ENCODE measurements at regions not wholly inside any gene's neighbourhood (a gene's known extent, or its start where the extent isn't known, plus 50 kb on each side); places are given as distances from the start of the nearest gene placed in this dataset.

DNA sequence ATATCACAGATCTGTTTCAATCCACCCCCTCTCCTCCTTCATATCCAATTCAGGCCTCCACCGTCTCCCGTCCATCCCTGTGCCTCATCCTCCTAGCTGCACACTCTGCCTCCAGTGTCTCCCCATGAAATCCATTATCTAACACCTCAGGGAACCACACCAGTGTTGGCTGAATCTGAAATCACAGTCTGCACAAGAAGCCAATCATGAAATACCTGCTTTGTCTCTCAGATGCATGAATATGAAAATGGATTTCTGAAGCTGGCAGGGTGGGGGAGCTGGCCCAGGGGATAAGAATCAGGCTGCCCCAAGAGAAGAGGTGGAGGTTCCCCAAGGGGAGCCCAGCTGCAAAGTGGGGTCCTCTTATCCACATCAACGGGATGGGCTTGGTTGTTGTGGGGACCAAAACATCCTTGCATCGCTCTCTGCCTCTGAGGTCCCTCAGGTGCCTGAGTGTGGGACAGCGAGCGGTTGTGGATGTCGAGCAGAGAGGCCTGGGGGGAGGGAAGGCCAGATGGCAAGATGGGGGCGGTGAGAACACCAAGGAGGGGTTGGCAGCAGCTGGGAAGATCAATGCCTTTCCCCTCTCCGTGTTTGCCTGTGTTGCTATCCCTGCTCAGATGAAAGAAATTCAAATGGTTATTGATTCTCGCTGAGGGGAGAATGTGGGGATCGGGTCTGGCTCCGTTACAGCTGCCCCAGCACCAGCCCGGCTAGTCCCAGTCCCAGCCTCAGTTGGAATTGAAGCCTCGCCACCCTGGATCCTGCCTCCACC lies 237.3 kb upstream of the POU3F1 start:
- no peak overlapping the region for H2AFZ ChIP-seq (ENCODE audit: low read length)
- H3K27ac ChIP-seq (ENCODE audit: insufficient read depth, low read length), result no peak overlapping the region
- no peaks in the 10 kb centered on the region for H4K20me1 ChIP-seq (ENCODE audit: control insufficient read depth, extremely low read depth, insufficient read depth, low read length)
- no peak overlapping the region for H3K4me2 ChIP-seq (ENCODE audit: extremely low read depth, insufficient read depth, low read length)
- H3K9ac ChIP-seq (ENCODE audit: insufficient read depth, low read length), result no peak overlapping the region
- no peaks in the 10 kb centered on the region for H3K27me3 ChIP-seq (ENCODE audit: control insufficient read depth, insufficient read depth, low read length)
- H3K4me3 ChIP-seq (replicated peaks in 1 of 4; ENCODE audit: control extremely low read depth in 1 of 4, insufficient read depth in 1 of 4, low read depth in 3 of 4, low read length in 4 of 4), result no peak overlapping the region
- H3K9me3 ChIP-seq (ENCODE audit: control insufficient read depth, insufficient read depth, low read depth, low read length), result no peaks in the 10 kb centered on the region
- no peak for TF ChIP-seq CTCF (conservative IDR thresholded peaks at IDR 0.05 in 1 of 2, IDR thresholded peaks at IDR 0.05 in 1 of 2; ENCODE audit: low read depth in 1 of 2, low read length in 2 of 2)
- TF ChIP-seq EZH2 (IDR thresholded peaks at IDR 0.05; ENCODE audit: low read length, missing control alignments), result no peak
- no peaks in the 10 kb centered on the region for H3K36me3 ChIP-seq (ENCODE audit: control insufficient read depth, insufficient read depth, low read length)
- no peak for DNase-seq (ENCODE audit: low read depth in 2 of 2)
- no peaks in the 10 kb centered on the region for H3K4me1 ChIP-seq (ENCODE audit: control insufficient read depth, extremely low read depth, insufficient read depth, low read length)
- no peaks in the 10 kb centered on the region for H3K79me2 ChIP-seq (ENCODE audit: control insufficient read depth, insufficient read depth, low read length)

GRCh38 chr1:38279148-38279547 lies 232.6 kb upstream of the POU3F1 start:
- Histone ChIP-seq H3K4me3 (replicated peaks in 1 of 4; ENCODE audit: control extremely low read depth in 1 of 4, insufficient read depth in 1 of 4, low read depth in 3 of 4, low read length in 4 of 4) (no peak overlapping the region), H3K4me1 (ENCODE audit: control insufficient read depth, extremely low read depth, insufficient read depth, low read length) (no peaks in the 10 kb centered on the region), H3K9ac (ENCODE audit: insufficient read depth, low read length) (no peak overlapping the region), H3K36me3 (ENCODE audit: control insufficient read depth, insufficient read depth, low read length) (no peaks in the 10 kb centered on the region), H4K20me1 (ENCODE audit: control insufficient read depth, extremely low read depth, insufficient read depth, low read length) (no peaks in the 10 kb centered on the region), H2AFZ (ENCODE audit: low read length) (no peak overlapping the region), H3K27ac (ENCODE audit: insufficient read depth, low read length) (no peak overlapping the region), H3K9me3 (ENCODE audit: control insufficient read depth, insufficient read depth, low read depth, low read length) (no peaks in the 10 kb centered on the region), H3K27me3 (ENCODE audit: control insufficient read depth, insufficient read depth, low read length) (no peaks in the 10 kb centered on the region), H3K4me2 (ENCODE audit: extremely low read depth, insufficient read depth, low read length) (no peak overlapping the region), H3K79me2 (ENCODE audit: control insufficient read depth, insufficient read depth, low read length) (no peaks in the 10 kb centered on the region)
- no peak for DNase-seq (ENCODE audit: low read depth in 2 of 2)
- TF ChIP-seq EZH2 (IDR thresholded peaks at IDR 0.05; ENCODE audit: low read length, missing control alignments), result no peak
- TF ChIP-seq CTCF (conservative IDR thresholded peaks at IDR 0.05 in 1 of 2, IDR thresholded peaks at IDR 0.05 in 1 of 2; ENCODE audit: low read depth in 1 of 2, low read length in 2 of 2), result no peak

- Histone ChIP-seq H3K79me2 (ENCODE audit: control insufficient read depth, insufficient read depth, low read length) (no peaks in the 10 kb centered on the region), H3K4me3 (replicated peaks in 1 of 4; ENCODE audit: control extremely low read depth in 1 of 4, insufficient read depth in 1 of 4, low read depth in 3 of 4, low read length in 4 of 4) (no peak overlapping the region), H3K36me3 (ENCODE audit: control insufficient read depth, insufficient read depth, low read length) (no peaks in the 10 kb centered on the region), H4K20me1 (ENCODE audit: control insufficient read depth, extremely low read depth, insufficient read depth, low read length) (no peaks in the 10 kb centered on the region), H2AFZ (ENCODE audit: low read length) (no peak overlapping the region), H3K9ac (ENCODE audit: insufficient read depth, low read length) (no peak overlapping the region), H3K4me2 (ENCODE audit: extremely low read depth, insufficient read depth, low read length) (no peak overlapping the region), H3K27me3 (ENCODE audit: control insufficient read depth, insufficient read depth, low read length) (no peaks in the 10 kb centered on the region), H3K27ac (ENCODE audit: insufficient read depth, low read length) (no peak overlapping the region), H3K9me3 (ENCODE audit: control insufficient read depth, insufficient read depth, low read depth, low read length) (no peaks in the 10 kb centered on the region), H3K4me1 (ENCODE audit: control insufficient read depth, extremely low read depth, insufficient read depth, low read length) (no peaks in the 10 kb centered on the region)
- TF ChIP-seq CTCF (conservative IDR thresholded peaks at IDR 0.05 in 1 of 2, IDR thresholded peaks at IDR 0.05 in 1 of 2; ENCODE audit: low read depth in 1 of 2, low read length in 2 of 2) (no peak), EZH2 (IDR thresholded peaks at IDR 0.05; ENCODE audit: low read length, missing control alignments) (no peak)
- no peak for DNase-seq (ENCODE audit: low read depth in 2 of 2)
Observed at GRCh38 chr1:38277646-38278045, 231.1 kb upstream of the POU3F1 start.

Data from fibroblast of lung (primary cell).